T-cell (primary cell): ENCODE measurements at regions not wholly inside any gene's neighbourhood (a gene's known extent, or its start where the extent isn't known, plus 50 kb on each side); places are given as distances from the start of the nearest gene placed in this dataset.
"Not testable (repeated sequence)": the region's sequence is repeated elsewhere in the genome, so short reads cannot be mapped to it uniquely, and the experiment has no call there.

ENCODE experiments used
- ATAC-seq, 4 experiments: fragments of 200-7000 bp in 3 of 4; fragments of 150-1000 bp in 1 of 4; cut with Tn5 transposase; replicated peaks in 1 of 4; 1 replicate in 3 of 4; 2 replicates in 1 of 4; pipeline ENCODE4 v1.10.0; 2021; ENCODE audit warnings: moderate library complexity in 3 of 4, mild to moderate bottlenecking in 2 of 4, moderate number of reproducible peaks in 1 of 4
- CTCF ChIA-PET, 2 donors: fragments of 300-600 bp; sonication (Branson Sonifier 250); formaldehyde crosslinking; loops; one replicate each; lab custom pipeline; 2022; ENCODE audit warnings: antibody characterized with exemption in 2 of 2; lab: Charles Lee
- POLR2A ChIA-PET, 2 donors: fragments of 300-600 bp; sonication (Branson Sonifier 250); formaldehyde crosslinking; loops; one replicate each; lab custom pipeline; 2022; ENCODE audit warnings: antibody characterized with exemption in 2 of 2; lab: Charles Lee
- DNase-seq, 35 experiments: peaks; one replicate each; pipeline versions ENCODE4 v3.0.0 to v3.0.0-alpha.2; 2013 to 2023
- H3K27ac ChIP-seq: one replicate; pipeline ENCODE4 v1.5.1; 2013; ENCODE audit warnings: low read length
- H3K27me3 ChIP-seq, 2 experiments: replicated peaks in 1 of 2; 1 replicate in 1 of 2; 2 replicates in 1 of 2; pipeline versions ENCODE4 v1.6.1 to v1.7.0; 2013; ENCODE audit warnings: low read length in 1 of 2, mixed read lengths in 1 of 2; ENCODE audit not compliant: control insufficient read depth in 2 of 2, insufficient read depth in 2 of 2; ENCODE audit errors: extremely low read depth in 1 of 2
- H3K36me3 ChIP-seq, 2 donors: 1 replicate in 1 of 2; 2 replicates in 1 of 2; pipeline versions ENCODE4 v1.6.1 to v1.7.0; 2013; ENCODE audit warnings: low read length in 1 of 2; ENCODE audit not compliant: control insufficient read depth in 2 of 2, insufficient read depth in 1 of 2; ENCODE audit errors: extremely low read depth in 1 of 2
- H3K4me1 ChIP-seq, 2 experiments: 1 replicate in 1 of 2; 2 replicates in 1 of 2; pipeline versions ENCODE4 v1.6.1 to v1.7.0; 2013; ENCODE audit warnings: low read length in 2 of 2, mixed read lengths in 1 of 2; ENCODE audit not compliant: insufficient read depth in 2 of 2, control insufficient read depth in 1 of 2; ENCODE audit errors: extremely low read depth in 1 of 2
- H3K4me3 ChIP-seq, 2 donors: 1 replicate in 1 of 2; 2 replicates in 1 of 2; pipeline versions ENCODE4 v1.5.1 to v1.7.0; 2013; ENCODE audit warnings: mild to moderate bottlenecking in 2 of 2, low read length in 1 of 2, moderate library complexity in 1 of 2; ENCODE audit not compliant: control insufficient read depth in 1 of 2; ENCODE audit errors: extremely low read depth in 1 of 2
- H3K9me3 ChIP-seq: 2 replicates; pipeline ENCODE4 v1.7.0; 2013
- H3K27ac Mint-ChIP-seq, 2 donors: one replicate each; pipeline ENCODE4 v1.8.0; 2020 to 2021; ENCODE audit warnings: mild to moderate bottlenecking in 2 of 2, mixed read lengths in 2 of 2
- H3K27me3 Mint-ChIP-seq, 2 donors: one replicate each; pipeline ENCODE4 v1.8.0; 2021 to 2022; ENCODE audit warnings: mixed read lengths in 2 of 2
- H3K36me3 Mint-ChIP-seq: one replicate; pipeline ENCODE4 v1.8.0; 2021; ENCODE audit warnings: mixed read lengths
- H3K4me1 Mint-ChIP-seq, 3 donors: one replicate each; pipeline ENCODE4 v1.8.0; 2020 to 2022; ENCODE audit warnings: mixed read lengths in 3 of 3, mild to moderate bottlenecking in 1 of 3
- H3K4me3 Mint-ChIP-seq, 3 donors: one replicate each; pipeline ENCODE4 v1.8.0; 2020 to 2022; ENCODE audit warnings: mild to moderate bottlenecking in 3 of 3, mixed read lengths in 3 of 3, moderate library complexity in 3 of 3
- H3K9me3 Mint-ChIP-seq, 3 donors: one replicate each; pipeline ENCODE4 v1.8.0; 2020 to 2022; ENCODE audit warnings: mixed read lengths in 3 of 3
- WGBS: methylation state at CpG from one replicate; pipeline ENCODE4 v1.1.5; 2013; ENCODE audit warnings: missing lambda C conversion rate; ENCODE audit not compliant: insufficient coverage; 5-methylcytosine and 5-hydroxymethylcytosine counted together

DNA sequence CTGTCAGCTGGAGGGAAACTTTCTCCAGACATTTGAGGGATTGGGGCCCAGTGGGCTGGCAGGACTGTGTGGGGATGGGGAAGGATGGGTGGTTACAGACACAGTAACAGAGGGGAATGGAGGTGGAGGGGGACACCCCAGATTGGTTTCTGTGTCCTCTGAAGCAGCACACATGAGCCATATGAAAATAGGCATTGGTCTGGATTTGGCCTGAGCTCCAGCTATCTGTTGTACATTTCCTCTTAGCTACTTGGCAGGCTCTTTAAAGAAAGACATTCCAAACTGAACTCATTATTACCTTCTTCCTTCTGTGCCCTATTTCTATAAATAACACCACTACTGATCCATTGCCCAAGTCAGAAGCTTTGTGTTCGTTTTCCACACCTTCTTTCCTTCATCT lies 72.0 kb upstream of the PRL start:
- H3K4me1 ChIP-seq, result no peaks in the 10 kb centered on the region
- H3K4me3 ChIP-seq, result no peak overlapping the region
- Mint-ChIP-seq H3K27me3 (no peaks in the 10 kb centered on the region), H3K27ac (no peak overlapping the region), H3K4me1 (no peaks in the 10 kb centered on the region), H3K4me3 (no peak overlapping the region), H3K36me3 (no peaks in the 10 kb centered on the region), H3K9me3 (peaks cover 0 to 16% (median 3%) of the 10 kb centered on the region in 3 donors)
- no peak for DNase-seq
- H3K9me3 ChIP-seq, result no peaks in the 10 kb centered on the region
- no peaks in the 10 kb centered on the region for H3K27me3 ChIP-seq
- H3K27ac ChIP-seq, result no peak overlapping the region
- no peak for ATAC-seq
- WGBS, result 20% methylated on average over 1 of the region's 1 CpG
- ChIA-PET CTCF (interaction anchor here in 1 of 2 donors (0.5 kb wide), 1 partner anchor 11 kb away, joined by 3 read pairs; no protein-coding TSS in a partner anchor), POLR2A (interaction anchor here (0.5 to 0.6 kb wide), 2 partner anchors 277 to 627 kb away, joined by 3 to 4 read pairs; no protein-coding TSS in a partner anchor)
- no peaks in the 10 kb centered on the region for H3K36me3 ChIP-seq

DNA sequence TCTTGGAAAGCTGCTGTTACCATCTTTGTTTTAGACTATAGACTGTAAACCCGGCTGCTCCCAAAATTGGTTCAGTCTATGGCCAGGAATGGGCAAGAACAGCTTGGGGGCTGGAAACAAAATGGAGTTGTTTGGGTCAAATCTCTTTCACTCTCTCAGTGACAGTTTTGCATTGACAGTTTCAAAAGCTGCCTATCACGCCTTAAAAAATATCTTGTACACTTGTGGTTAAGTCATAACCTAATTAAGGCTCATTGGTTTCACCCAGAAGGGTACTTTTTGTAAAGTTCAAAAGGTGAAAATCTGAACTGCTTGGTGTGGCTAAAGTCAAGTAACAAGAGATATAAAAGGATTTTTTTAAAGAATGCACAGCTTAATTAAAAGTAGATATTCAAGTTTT lies 76.1 kb upstream of the PRL start:
- POLR2A ChIA-PET, result no interaction called here
- Histone ChIP-seq H3K36me3 (no peaks in the 10 kb centered on the region), H3K4me1 (no peaks in the 10 kb centered on the region), H3K4me3 (no peak overlapping the region), H3K9me3 (no peaks in the 10 kb centered on the region), H3K27me3 (no peaks in the 10 kb centered on the region), H3K27ac (no peak overlapping the region)
- H3K9me3 Mint-ChIP-seq, result peaks cover 2 to 7% (median 3%) of the 10 kb centered on the region in 3 donors
- DNase-seq (no peak), ATAC-seq (no peak)
- 100% methylated on average over 1 of the region's 2 CpGs for WGBS
- H3K27ac Mint-ChIP-seq, result no peak overlapping the region
- H3K4me3 Mint-ChIP-seq, result no peak overlapping the region
- no peaks in the 10 kb centered on the region for H3K27me3 Mint-ChIP-seq
- CTCF ChIA-PET, result no interaction called here
- no peaks in the 10 kb centered on the region for H3K36me3 Mint-ChIP-seq
- H3K4me1 Mint-ChIP-seq, result no peaks in the 10 kb centered on the region

DNA sequence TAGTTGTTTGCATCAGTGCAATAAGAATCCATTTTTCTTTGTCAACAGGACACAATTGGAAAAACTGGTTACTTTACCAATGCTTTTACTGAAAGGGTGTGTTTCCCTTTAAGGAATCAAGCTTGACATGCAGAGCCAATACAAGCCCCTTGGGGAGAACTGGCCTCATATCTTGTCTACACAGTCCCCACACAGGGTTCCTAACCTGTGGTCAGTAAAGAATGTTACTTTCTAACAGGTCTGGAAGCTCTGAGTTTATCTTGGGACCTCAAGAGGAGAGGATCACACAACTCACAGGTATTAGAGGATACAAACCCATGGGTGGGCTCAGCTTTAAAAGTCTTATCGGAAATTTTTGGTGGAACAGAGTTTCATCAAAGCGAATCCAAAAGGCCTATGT lies 78.1 kb upstream of the PRL start:
- H3K4me3 Mint-ChIP-seq, H3K27me3 ChIP-seq, H3K27me3 Mint-ChIP-seq, DNase-seq, POLR2A ChIA-PET, H3K36me3 ChIP-seq, H3K4me1 ChIP-seq, ATAC-seq, CTCF ChIA-PET, H3K27ac ChIP-seq, H3K27ac Mint-ChIP-seq, H3K36me3 Mint-ChIP-seq, H3K4me3 ChIP-seq, H3K9me3 ChIP-seq, H3K4me1 Mint-ChIP-seq, H3K9me3 Mint-ChIP-seq: not testable (repeated sequence)
- WGBS, result 83% methylated on average over 2 of the region's 2 CpGs

DNA sequence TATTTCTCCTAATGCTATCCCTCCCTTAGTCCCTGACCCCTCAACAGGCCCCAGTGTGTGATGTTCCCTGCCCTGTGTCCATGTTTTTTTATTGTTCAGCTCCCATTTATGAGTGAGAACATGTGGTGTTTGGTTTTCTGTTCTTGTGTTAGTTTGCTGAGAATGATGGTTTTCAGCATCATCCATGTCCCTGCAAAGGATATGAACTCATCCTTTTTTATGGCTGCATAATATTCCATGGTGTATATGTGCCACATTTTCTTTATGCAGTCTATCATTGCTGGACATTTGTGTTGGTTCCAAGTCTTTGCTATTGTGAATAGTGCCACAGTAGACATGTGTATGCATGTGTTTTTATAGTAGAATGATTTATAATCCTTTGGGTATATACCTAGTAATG lies 79.5 kb upstream of the PRL start:
- H3K4me3 Mint-ChIP-seq, H3K4me3 ChIP-seq, H3K9me3 ChIP-seq, H3K27ac Mint-ChIP-seq, DNase-seq, ATAC-seq, H3K27me3 ChIP-seq, H3K27ac ChIP-seq, POLR2A ChIA-PET, CTCF ChIA-PET, H3K27me3 Mint-ChIP-seq, H3K36me3 Mint-ChIP-seq, H3K4me1 Mint-ChIP-seq, H3K36me3 ChIP-seq, H3K4me1 ChIP-seq, H3K9me3 Mint-ChIP-seq: not testable (repeated sequence)

DNA sequence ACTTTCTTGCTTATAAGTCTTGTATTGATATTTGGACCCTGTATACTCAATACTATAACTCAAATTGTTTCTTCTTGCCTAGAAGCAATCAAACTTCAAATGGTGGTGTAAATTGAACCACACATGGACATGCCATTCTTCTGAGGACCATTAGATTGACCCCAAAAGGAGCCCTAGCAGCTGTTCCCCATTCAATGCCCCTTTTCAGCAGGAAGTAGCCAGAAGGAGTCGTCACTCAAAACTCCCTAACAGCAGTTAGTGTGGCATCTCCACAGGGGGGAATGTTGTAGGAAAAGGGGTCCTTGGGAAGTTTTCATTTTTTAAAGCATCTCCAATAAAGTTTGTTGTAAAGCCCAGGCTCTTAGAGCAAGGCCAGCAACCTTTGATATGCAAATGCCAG lies 81.7 kb upstream of the PRL start:
- H3K27ac Mint-ChIP-seq, H3K36me3 Mint-ChIP-seq, H3K4me3 ChIP-seq, H3K4me1 ChIP-seq, ATAC-seq, H3K27me3 ChIP-seq, H3K36me3 ChIP-seq, H3K4me3 Mint-ChIP-seq, H3K27ac ChIP-seq, H3K9me3 Mint-ChIP-seq, H3K9me3 ChIP-seq, H3K4me1 Mint-ChIP-seq, DNase-seq, CTCF ChIA-PET, H3K27me3 Mint-ChIP-seq: not testable (repeated sequence)
- no CpG with 5 or more reads among the region's 1 CpG for WGBS
- POLR2A ChIA-PET, result interaction anchor here in 1 of 2 donors (0.7 kb wide), 1 partner anchor 21 kb away, joined by 3 read pairs; no protein-coding TSS in a partner anchor

DNA sequence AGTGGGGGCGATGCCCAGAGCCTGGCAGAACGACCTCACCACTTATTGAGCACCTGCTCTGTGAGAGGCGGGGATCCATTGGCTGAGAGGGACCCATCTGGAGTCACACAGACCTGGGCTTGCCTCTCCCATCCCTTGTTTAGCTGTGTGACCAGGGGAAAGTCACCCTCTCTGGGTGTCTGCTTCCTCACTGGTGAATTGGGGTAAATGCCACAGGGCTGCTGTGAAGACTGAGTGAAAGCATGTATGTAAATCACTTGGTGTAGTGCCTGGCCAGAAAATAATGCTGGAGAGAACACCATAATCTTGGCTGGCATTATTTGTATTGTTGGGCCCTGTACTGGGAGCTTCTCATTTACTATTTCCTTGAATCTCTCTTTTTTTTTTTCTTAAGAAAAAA lies 83.4 kb upstream of the PRL start:
- H3K9me3 Mint-ChIP-seq, result peaks cover 0 to 10% (median 0%) of the 10 kb centered on the region in 3 donors
- no peak for DNase-seq
- no peak overlapping the region for H3K4me3 Mint-ChIP-seq
- ChIA-PET CTCF (interaction anchor here in 1 of 2 donors (0.6 kb wide), 1 partner anchor 30 kb away, joined by 4 read pairs; no protein-coding TSS in a partner anchor), POLR2A (no interaction called here)
- no peak for ATAC-seq
- Histone ChIP-seq H3K27me3 (no peaks in the 10 kb centered on the region), H3K4me3 (no peak overlapping the region), H3K9me3 (no peaks in the 10 kb centered on the region), H3K27ac (no peak overlapping the region), H3K4me1 (no peaks in the 10 kb centered on the region), H3K36me3 (no peaks in the 10 kb centered on the region)
- H3K4me1 Mint-ChIP-seq, result no peaks in the 10 kb centered on the region
- no peaks in the 10 kb centered on the region for H3K27me3 Mint-ChIP-seq
- no peaks in the 10 kb centered on the region for H3K36me3 Mint-ChIP-seq
- WGBS, result 65% methylated on average over 2 of the region's 3 CpGs
- H3K27ac Mint-ChIP-seq, result no peak overlapping the region
